ENCODE measurements at regions not wholly inside any gene's neighbourhood (a gene's known extent, or its start where the extent isn't known, plus 50 kb on each side); places are given as distances from the start of the nearest gene placed in this dataset.

GRCh38 chrX:106341823-106342222 lies 173.7 kb downstream of the PWWP3B start:
- H3K27me3 ChIP-seq (ENCODE audit: control insufficient read depth, insufficient read depth, low read length): peaks cover 4% of the 10 kb centered on the region

GRCh38 chrX:106356580-106356979 lies 188.5 kb downstream of the PWWP3B start:
- Histone ChIP-seq H3K4me1 (ENCODE audit: control insufficient read depth, insufficient read depth, low read length) (no peaks in the 10 kb centered on the region), H3K36me3 (ENCODE audit: control insufficient read depth, insufficient read depth, low read length) (no peaks in the 10 kb centered on the region), H3K9me3 (replicated peaks; ENCODE audit: control insufficient read depth, low read depth, low read length) (no peaks in the 10 kb centered on the region), H3K27me3 (ENCODE audit: control insufficient read depth, insufficient read depth, low read length) (peaks cover 4% of the 10 kb centered on the region), H3K27ac (ENCODE audit: low read length) (no peak overlapping the region), H3K4me3 (ENCODE audit: low read length) (no peak overlapping the region)
- DNase-seq: no peak

More at GRCh38 chrX:106341823-106342222, 173.7 kb downstream of the PWWP3B start:
- no CpG with 5 or more reads among the region's 3 CpGs for WGBS (ENCODE audit: insufficient coverage)
- H3K36me3 ChIP-seq (ENCODE audit: control insufficient read depth, insufficient read depth, low read length): no peaks in the 10 kb centered on the region
- H3K27ac ChIP-seq (ENCODE audit: low read length): no peak overlapping the region
- H3K4me1 ChIP-seq (ENCODE audit: control insufficient read depth, insufficient read depth, low read length): no peaks in the 10 kb centered on the region
- DNase-seq: no peak
- H3K9me3 ChIP-seq (replicated peaks; ENCODE audit: control insufficient read depth, low read depth, low read length): no peaks in the 10 kb centered on the region
- no peak overlapping the region for H3K4me3 ChIP-seq (ENCODE audit: low read length)

DNA sequence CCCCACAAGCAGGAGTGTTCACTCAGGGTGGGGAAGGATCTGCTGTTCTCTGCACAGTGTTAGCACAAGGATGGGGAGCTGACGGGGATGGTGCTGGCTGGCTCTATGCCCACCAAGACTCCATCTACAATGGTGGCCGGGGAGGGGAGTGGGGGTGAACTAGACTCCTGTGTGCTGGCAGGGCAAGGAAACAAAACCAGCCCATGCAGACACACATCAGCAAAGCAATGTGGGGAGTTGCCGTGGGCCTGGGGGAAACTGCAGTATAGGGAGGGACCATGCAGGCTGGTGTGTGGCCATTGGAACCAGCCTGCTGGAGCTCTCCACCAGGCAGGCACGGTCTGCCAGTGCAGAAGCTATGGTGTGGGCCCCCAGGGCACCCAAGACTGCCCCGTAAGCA lies 195.1 kb downstream of the PWWP3B start:
- H3K27me3 ChIP-seq (ENCODE audit: control insufficient read depth, insufficient read depth, low read length): peaks cover 3% of the 10 kb centered on the region
- H3K27ac ChIP-seq (ENCODE audit: low read length): no peak overlapping the region
- H3K4me3 ChIP-seq (ENCODE audit: low read length): no peak overlapping the region
- H3K4me1 ChIP-seq (ENCODE audit: control insufficient read depth, insufficient read depth, low read length): no peaks in the 10 kb centered on the region
- no peaks in the 10 kb centered on the region for H3K36me3 ChIP-seq (ENCODE audit: control insufficient read depth, insufficient read depth, low read length)
- 76% methylated on average over 5 of the region's 5 CpGs for WGBS (ENCODE audit: insufficient coverage)
- DNase-seq: no peak
- no peaks in the 10 kb centered on the region for H3K9me3 ChIP-seq (replicated peaks; ENCODE audit: control insufficient read depth, low read depth, low read length)

GRCh38 chrX:106378616-106379015 lies 210.5 kb downstream of the PWWP3B start:
- 80% methylated on average over 1 of the region's 1 CpG for WGBS (ENCODE audit: insufficient coverage)
- Histone ChIP-seq H3K4me1 (ENCODE audit: control insufficient read depth, insufficient read depth, low read length) (no peaks in the 10 kb centered on the region), H3K4me3 (ENCODE audit: low read length) (no peak overlapping the region), H3K27ac (ENCODE audit: low read length) (no peak overlapping the region), H3K36me3 (ENCODE audit: control insufficient read depth, insufficient read depth, low read length) (no peaks in the 10 kb centered on the region), H3K27me3 (ENCODE audit: control insufficient read depth, insufficient read depth, low read length) (peaks cover 7% of the 10 kb centered on the region), H3K9me3 (replicated peaks; ENCODE audit: control insufficient read depth, low read depth, low read length) (no peaks in the 10 kb centered on the region)
- no peak for DNase-seq

GRCh38 chrX:106391284-106391911 lies 220.4 kb upstream of the RADX start:
- peaks cover 10% of the 10 kb centered on the region for H3K4me1 ChIP-seq (ENCODE audit: control insufficient read depth, insufficient read depth, low read length)
- peak; percentile 49 for DNase-seq
- WGBS (ENCODE audit: insufficient coverage): 33% methylated on average over 1 of the region's 4 CpGs
- no peaks in the 10 kb centered on the region for H3K36me3 ChIP-seq (ENCODE audit: control insufficient read depth, insufficient read depth, low read length)
- H3K27me3 ChIP-seq (ENCODE audit: control insufficient read depth, insufficient read depth, low read length): peaks cover 18% of the 10 kb centered on the region
- H3K27ac ChIP-seq (ENCODE audit: low read length): peak overlapping the region; percentile 20
- H3K4me3 ChIP-seq (ENCODE audit: low read length): no peak overlapping the region
- no peaks in the 10 kb centered on the region for H3K9me3 ChIP-seq (replicated peaks; ENCODE audit: control insufficient read depth, low read depth, low read length)

- peaks cover 20% of the 10 kb centered on the region for H3K27me3 ChIP-seq (ENCODE audit: control insufficient read depth, insufficient read depth, low read length)
- no peak overlapping the region for H3K4me3 ChIP-seq (ENCODE audit: low read length)
- H3K36me3 ChIP-seq (ENCODE audit: control insufficient read depth, insufficient read depth, low read length): no peaks in the 10 kb centered on the region
- peaks cover 10% of the 10 kb centered on the region for H3K4me1 ChIP-seq (ENCODE audit: control insufficient read depth, insufficient read depth, low read length)
- 50% methylated on average over 1 of the region's 1 CpG for WGBS (ENCODE audit: insufficient coverage)
- no peak for DNase-seq
- H3K27ac ChIP-seq (ENCODE audit: low read length): no peak overlapping the region
- no peaks in the 10 kb centered on the region for H3K9me3 ChIP-seq (replicated peaks; ENCODE audit: control insufficient read depth, low read depth, low read length)
Measured at GRCh38 chrX:106392346-106392745, 219.4 kb upstream of the RADX start.

- Histone ChIP-seq H3K4me3 (ENCODE audit: low read length) (no peak overlapping the region), H3K27ac (ENCODE audit: low read length) (no peak overlapping the region), H3K9me3 (replicated peaks; ENCODE audit: control insufficient read depth, low read depth, low read length) (no peaks in the 10 kb centered on the region), H3K4me1 (ENCODE audit: control insufficient read depth, insufficient read depth, low read length) (no peaks in the 10 kb centered on the region), H3K36me3 (ENCODE audit: control insufficient read depth, insufficient read depth, low read length) (no peaks in the 10 kb centered on the region), H3K27me3 (ENCODE audit: control insufficient read depth, insufficient read depth, low read length) (peaks cover 17% of the 10 kb centered on the region)
- peak; percentile 14 for DNase-seq
Measured at GRCh38 chrX:106397788-106398538, 213.8 kb upstream of the RADX start.

DNA sequence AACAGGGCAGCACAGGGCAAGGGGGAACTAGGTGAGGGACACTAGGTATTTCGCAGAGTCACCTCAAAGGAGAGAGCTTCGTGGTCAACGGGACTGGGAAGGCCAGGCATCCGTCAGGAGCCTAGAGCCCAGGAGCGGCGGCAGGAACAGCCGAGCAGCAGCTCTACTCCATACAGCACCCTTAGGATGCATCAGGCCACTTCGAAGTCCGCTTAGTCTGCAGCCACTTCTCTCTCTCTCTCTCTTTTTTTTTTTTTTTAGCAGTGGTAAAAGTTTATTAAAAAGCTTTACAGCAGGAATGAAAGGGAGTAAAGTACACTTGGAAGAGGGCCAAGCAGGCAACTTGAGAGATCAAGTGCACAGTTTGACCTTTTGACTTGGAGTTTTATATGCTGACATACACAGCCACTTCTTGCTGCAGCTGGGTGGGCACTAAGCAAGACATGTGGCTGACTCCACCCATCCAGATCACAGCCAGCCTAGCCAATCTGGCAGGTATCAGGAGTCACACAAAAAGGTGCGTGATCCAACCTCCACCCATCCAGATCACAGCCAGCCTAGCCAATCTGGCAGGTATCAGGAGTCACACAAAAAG lies 209.7 kb upstream of the RADX start:
- Histone ChIP-seq H3K4me3 (ENCODE audit: low read length) (no peak overlapping the region), H3K27ac (ENCODE audit: low read length) (no peak overlapping the region), H3K27me3 (ENCODE audit: control insufficient read depth, insufficient read depth, low read length) (peaks cover 11% of the 10 kb centered on the region), H3K36me3 (ENCODE audit: control insufficient read depth, insufficient read depth, low read length) (no peaks in the 10 kb centered on the region), H3K4me1 (ENCODE audit: control insufficient read depth, insufficient read depth, low read length) (no peaks in the 10 kb centered on the region), H3K9me3 (replicated peaks; ENCODE audit: control insufficient read depth, low read depth, low read length) (no peaks in the 10 kb centered on the region)
- no peak for DNase-seq
- 68% methylated on average over 7 of the region's 10 CpGs for WGBS (ENCODE audit: insufficient coverage)

GRCh38 chrX:106404512-106404911 lies 207.3 kb upstream of the RADX start:
- WGBS (ENCODE audit: insufficient coverage): no CpG with 5 or more reads among the region's 1 CpG
- Histone ChIP-seq H3K9me3 (replicated peaks; ENCODE audit: control insufficient read depth, low read depth, low read length) (no peaks in the 10 kb centered on the region), H3K27ac (ENCODE audit: low read length) (no peak overlapping the region), H3K27me3 (ENCODE audit: control insufficient read depth, insufficient read depth, low read length) (peaks cover 12% of the 10 kb centered on the region), H3K4me1 (ENCODE audit: control insufficient read depth, insufficient read depth, low read length) (no peaks in the 10 kb centered on the region), H3K36me3 (ENCODE audit: control insufficient read depth, insufficient read depth, low read length) (no peaks in the 10 kb centered on the region), H3K4me3 (ENCODE audit: low read length) (no peak overlapping the region)
- DNase-seq: no peak

GRCh38 chrX:106415276-106415895 lies 196.4 kb upstream of the RADX start:
- Histone ChIP-seq H3K27me3 (ENCODE audit: control insufficient read depth, insufficient read depth, low read length) (peaks cover 5% of the 10 kb centered on the region), H3K4me1 (ENCODE audit: control insufficient read depth, insufficient read depth, low read length) (no peaks in the 10 kb centered on the region), H3K9me3 (replicated peaks; ENCODE audit: control insufficient read depth, low read depth, low read length) (no peaks in the 10 kb centered on the region), H3K4me3 (ENCODE audit: low read length) (no peak overlapping the region), H3K27ac (ENCODE audit: low read length) (no peak overlapping the region), H3K36me3 (ENCODE audit: control insufficient read depth, insufficient read depth, low read length) (no peaks in the 10 kb centered on the region)
- peak; percentile 21 for DNase-seq
- no CpG with 5 or more reads among the region's 2 CpGs for WGBS (ENCODE audit: insufficient coverage)
